Right forelimb (tissue), 1 donor: ENCODE measurements at regions not wholly inside any gene's neighbourhood (a gene's known extent, or its start where the extent isn't known, plus 50 kb on each side); places are given as distances from the start of the nearest gene placed in this dataset.
"Not testable (repeated sequence)": the region's sequence is repeated elsewhere in the genome, so short reads cannot be mapped to it uniquely, and the experiment has no call there.

Source experiments
- DNase-seq: peaks from one replicate; pipeline ENCODE4 v3.0.0-alpha.2; 2018

DNA sequence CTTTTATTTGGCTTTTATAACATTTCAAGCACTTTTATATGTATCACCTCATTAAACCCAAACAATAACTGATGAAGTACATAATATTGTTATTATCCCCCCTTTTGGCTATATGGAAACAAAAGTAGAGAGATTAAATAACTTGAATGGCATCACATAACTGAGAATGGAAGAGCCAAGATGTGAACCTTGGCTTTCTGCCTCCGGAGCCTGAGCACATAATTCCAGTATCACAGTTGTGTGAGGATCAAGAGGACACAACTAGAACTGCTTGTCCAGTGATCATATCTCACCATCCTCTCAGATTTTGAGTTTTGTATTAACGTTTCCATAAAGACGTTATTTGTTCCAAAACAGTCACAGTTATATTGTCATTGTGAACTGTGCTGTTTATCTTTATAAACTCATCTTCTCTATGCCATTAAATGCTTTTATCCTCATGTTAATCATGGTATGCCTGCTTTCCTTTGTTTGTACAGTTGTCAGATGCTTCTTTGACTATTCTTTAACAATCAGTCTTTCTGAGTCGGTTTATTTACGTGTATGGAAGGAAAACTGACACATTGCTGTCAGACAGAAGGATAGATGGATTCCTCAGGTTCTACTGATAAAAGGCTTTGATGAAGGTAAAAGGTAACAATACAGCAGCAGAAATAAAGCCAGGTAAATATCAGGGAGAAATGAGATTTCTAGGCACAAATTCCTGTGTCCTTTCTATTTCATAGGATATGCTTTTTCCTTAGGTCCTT is 92.0 kb upstream of the FAM13C start:
- DNase-seq, result no peak

- no peak for DNase-seq
Measured at GRCh38 chr10:59448616-59449015, 86.3 kb upstream of the FAM13C start.

- no peak for DNase-seq
Measured at GRCh38 chr10:59435707-59436106, 73.4 kb upstream of the FAM13C start.

GRCh38 chr10:59434463-59435321 is 72.3 kb upstream of the FAM13C start:
- no peak for DNase-seq

DNA sequence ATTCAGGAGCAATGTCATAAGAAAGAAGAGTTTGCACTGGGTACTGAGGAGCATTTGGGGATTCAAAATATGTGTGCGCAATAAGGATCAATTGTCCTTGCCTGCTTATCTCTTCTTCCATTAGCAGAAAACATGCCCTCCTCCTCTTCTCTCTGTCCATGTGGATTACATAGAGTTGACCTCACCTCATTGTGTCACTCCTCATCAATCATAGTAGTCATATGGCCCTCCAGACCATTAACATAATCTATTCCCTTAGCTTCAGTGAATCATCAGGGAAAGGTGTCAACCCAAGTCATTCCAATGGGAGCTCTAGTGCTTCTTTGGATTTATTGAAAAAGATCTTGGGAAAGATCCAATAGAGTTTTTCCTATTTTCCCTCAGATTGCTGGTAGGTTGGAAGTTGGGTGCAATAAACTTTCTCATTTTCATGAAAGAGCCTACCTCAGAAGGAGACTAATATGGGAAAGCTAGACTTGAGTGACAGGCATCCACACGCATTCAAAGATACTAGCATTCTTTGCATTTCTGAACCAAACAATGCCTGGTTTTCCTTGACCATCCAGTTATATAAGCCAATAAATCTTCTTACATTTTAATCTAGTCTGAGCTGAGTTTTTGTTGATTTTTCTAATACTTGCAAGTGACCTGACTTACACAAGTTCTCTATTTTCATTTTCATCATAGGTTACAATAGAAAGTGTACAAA is 71.5 kb upstream of the FAM13C start:
- no peak for DNase-seq

- DNase-seq, result no peak
Measured at GRCh38 chr10:59432207-59432900, 70.0 kb upstream of the FAM13C start.

- DNase-seq, result not testable (repeated sequence)
Measured at GRCh38 chr10:59413795-59414194, 51.4 kb upstream of the FAM13C start.
